NAMALWA (cell line): ENCODE measurements at regions not wholly inside any gene's neighbourhood (a gene's known extent, or its start where the extent isn't known, plus 50 kb on each side); places are given as distances from the start of the nearest gene placed in this dataset.
A peak's percentile ranks its signal among the peaks of the same experiment; 100 is the strongest.

ENCODE experiments used
- DNase-seq: peaks from one replicate; pipeline ENCODE4 v3.0.0-alpha.2; 2015; ENCODE audit warnings: low spot score

GRCh38 chr7:17130281-17131059 lies 168.0 kb upstream of the AHR start:
- no peak for DNase-seq

GRCh38 chr7:17131060-17131345 lies 167.4 kb upstream of the AHR start:
- DNase-seq: no peak

- no peak for DNase-seq
Measured at GRCh38 chr7:17131983-17132655, 166.3 kb upstream of the AHR start.

DNA sequence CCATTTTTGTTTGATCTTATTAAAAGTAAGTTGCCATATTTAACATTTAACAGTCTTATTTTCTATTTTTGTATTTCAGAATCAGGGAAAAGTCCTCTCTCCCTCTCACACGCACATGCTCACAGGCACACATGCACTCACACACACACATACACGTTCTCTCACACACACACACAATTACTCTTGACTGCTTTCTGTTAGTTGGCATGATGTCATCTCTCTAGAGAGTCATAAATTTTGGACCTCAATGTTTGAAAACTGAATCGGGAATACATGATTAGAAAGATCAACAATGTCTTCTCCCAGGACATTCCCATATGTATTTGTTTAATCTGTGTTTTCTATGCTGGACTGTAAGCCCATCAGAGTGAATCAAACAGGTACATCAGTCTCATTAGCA lies 165.7 kb upstream of the AHR start:
- no peak for DNase-seq

DNA sequence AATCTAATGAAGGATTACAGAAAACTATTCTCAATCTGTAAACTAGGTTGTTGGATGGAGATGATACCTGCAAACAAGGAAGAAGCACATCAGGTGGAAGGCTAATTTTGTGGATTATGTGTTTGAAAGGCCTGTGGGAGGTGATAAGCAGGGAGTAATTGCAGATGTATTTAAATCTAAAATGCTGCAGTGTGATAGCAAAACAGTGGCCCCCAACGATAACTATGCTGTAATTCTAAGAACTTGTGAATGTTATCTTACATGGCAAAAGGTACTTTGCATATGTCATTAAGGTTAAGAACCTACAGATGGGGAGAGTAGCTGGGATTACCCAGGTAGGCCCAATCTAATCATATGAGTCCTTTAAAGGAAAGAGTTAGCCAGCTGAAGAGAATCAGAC lies 164.5 kb upstream of the AHR start:
- DNase-seq: no peak

DNA sequence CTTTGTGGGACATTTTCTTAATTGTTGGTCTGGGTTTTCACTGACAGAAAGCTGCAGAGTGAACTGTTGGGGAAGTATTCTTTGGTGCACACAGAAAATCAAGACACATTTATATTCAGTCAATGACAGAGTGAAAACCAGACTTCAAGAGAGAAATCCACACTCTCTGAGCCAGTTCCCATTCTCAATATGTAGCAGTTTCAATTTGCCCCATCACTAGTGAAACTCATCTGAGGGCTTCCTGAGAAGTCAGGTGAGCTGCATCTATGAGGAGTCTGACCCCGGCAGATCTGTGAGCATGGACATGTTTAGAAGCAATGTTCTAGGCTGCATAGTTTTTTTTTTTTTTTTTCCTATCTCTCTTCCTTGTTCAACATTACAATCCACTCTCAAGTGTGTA lies 163.7 kb upstream of the AHR start:
- no peak for DNase-seq

GRCh38 chr7:17136126-17136525 lies 162.3 kb upstream of the AHR start:
- no peak for DNase-seq

DNA sequence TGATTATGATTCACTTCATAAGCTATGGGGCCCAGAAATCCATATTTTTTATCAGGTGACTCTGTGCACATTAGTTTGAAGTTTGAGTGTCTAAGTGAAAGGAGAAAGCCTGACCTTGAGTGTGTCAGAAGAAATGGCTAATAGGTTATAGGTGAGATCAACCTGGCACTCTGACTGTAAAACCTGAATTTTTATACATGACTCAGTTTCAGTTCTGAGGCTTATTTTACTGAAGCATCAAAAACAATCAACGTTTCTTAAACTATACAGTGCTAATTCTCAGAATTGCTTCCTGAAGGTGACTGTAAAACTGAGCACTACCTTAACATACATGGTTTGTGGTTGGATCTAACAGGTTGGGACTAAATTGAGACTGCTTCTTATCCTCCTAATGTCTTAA lies 159.4 kb upstream of the AHR start:
- DNase-seq: no peak

GRCh38 chr7:17140406-17140805 lies 158.0 kb upstream of the AHR start:
- DNase-seq: no peak

DNA sequence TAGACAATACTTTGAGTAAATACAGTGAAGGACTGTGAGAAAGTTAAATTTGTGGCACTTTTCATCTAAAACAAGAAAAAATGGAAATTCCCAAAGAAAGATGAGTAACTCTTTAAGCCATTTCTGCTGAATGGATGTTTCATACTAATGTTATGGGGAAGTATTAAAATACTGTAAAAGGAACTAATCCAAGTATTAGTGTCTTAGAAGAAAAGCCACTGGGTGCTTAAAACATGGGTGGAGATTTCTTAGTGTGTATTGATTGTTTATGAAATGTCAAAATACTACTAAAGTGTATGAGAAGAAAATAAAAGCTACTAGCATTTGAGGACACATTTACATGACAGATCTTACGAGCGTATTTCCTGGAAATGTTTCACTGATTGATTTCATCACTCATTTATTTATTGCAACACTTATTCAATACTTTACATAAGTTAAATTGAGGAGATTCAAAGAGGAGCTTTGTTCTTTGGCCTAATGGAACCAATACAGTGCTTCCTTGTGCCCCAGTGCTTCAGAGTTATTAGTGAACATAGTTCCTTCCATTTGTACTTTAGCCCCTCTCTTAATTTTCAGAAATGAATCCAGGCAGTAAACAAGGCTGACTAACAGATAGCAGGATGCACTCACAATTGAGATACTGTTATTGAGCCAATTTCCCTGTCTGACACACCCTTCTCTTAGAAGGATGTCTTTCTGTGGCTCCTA lies 155.5 kb upstream of the AHR start:
- no peak for DNase-seq

DNA sequence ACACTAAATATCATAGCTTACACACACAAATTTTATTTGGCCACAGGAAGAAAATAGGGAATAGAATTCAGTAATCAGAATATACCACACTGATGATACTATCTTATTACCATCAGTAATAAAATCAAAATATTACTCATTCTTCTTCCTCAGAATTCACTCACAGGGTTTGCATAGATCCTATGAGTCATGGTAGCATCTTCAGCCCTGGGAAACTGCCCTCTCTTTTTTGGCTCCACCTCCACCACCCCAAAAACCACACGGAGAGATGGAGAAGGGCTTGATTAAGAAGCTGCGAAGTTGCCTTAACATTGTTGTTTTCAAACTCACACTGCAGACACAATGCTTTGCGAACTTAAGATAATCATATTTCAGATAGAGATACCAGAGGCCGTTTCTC lies 154.1 kb upstream of the AHR start:
- DNase-seq: no peak

DNA sequence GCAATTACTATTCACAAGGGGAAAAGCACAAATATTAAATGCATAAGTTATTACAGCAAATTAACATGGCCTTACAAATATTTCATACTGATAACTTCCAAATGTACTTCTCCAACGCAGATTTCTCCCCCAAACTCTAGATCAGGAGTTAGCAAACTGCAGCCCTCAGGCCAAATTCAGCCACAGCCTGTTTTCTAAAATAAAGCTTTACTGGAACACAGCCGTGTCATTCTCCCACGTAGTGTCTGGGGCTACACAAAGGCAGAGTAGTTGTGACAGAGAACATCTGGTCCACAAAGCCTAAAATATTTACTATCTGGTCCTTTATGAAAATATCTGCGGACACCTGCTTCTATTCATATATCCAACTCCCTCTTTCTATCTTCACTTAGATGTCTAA lies 151.8 kb upstream of the AHR start:
- no peak for DNase-seq

DNA sequence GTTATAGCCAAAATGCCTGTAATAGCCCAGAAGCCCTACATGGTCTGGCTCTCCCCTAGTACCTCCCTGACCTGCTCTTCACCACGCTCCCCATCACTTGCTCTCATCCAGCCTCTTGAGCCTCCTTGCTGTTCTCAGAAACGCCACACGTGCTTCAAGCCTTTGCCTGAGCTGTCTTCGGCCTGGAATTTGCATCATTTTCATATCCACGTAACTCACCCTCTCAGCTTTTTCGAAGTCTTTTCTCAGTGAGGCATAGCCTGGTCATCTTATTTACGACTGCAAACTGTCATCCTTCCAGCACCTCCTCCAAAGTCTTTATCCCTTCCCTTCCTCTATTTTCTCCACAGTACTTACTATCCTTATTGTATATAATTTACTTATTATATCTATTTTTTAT lies 151.0 kb upstream of the AHR start:
- no peak for DNase-seq

DNA sequence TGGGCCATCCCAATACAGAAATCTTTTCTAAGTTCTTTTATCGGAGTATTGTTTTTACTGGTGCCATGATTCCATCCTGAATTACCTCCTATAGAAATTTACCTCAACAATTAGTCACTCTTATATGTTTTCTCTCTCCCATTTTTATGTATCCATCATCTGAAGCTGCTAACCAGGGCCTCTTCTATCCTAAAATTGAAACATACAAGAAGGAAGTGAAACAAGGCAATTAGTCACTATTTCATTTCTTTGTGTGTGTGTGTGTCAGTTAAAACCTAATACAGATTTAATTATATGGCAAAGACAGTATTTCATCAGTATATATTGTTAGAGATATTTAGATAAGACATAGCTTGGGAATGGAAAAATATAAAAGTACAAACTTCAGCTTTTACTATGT lies 148.4 kb upstream of the AHR start:
- DNase-seq: no peak

- DNase-seq: peak; percentile 39
Measured at GRCh38 chr7:17152721-17153120, 145.7 kb upstream of the AHR start.

GRCh38 chr7:17153536-17153935 lies 144.9 kb upstream of the AHR start:
- DNase-seq: no peak

DNA sequence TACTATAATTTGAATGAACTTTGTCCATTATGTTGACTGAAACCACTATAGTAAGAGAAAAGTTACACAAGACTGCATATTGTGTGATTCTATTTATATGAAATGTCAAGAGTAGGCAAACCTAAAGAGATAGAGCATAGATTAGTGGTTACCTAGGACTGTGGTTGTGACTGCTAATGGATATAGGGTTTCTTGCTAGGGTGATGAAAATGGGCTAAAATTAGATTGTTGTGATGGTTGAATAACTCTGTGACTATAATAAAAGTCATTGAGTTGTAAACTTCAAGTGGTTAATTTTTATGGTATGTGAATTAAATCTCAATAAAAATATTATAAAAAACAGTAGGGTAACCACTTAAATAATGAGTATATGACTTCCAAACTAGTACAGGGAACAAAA lies 142.9 kb upstream of the AHR start:
- no peak for DNase-seq

DNA sequence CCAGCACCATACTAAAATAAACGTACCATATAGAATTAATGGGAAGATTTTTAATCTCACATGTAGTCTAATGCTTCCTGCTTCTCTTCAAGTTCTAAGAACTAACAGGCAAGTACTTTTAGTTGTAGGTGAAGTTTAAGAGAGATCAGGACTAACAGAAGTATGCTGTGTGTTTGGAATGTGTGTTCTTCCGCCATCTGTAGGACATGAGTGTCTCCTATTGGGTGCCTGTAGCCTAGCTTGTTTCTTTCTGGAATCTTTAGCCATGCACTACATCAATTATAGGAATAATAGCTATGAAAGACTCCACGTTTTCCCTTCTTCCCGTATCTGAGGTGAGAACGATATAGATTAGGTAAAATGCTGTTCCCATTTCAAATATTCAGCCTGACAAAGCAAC lies 140.2 kb upstream of the AHR start:
- no peak for DNase-seq

DNA sequence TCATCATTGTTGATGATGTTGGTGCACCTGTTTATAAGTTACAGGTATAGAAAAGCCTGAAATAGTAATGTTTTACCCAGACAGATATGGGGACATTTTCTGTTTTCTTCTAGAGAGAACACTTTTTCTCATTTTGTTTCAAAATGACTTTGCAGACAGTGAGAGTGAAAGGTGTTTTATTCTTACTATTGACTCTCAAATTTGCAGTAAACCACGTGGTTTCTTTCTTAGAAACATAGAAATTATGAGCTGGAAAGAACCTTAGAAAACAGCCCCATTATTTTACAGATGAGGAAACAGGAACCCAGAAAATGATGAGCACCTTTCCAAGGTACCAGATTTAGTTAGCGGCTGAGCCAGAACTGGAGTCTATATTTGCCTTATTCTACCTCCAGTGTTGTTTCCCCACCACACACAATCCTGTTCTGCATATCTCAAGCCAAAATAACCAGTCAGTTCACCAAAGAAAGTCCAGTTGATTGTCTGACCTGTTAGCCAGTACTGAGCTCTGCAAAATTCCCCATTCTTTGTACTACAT lies 138.9 kb upstream of the AHR start:
- no peak for DNase-seq

DNA sequence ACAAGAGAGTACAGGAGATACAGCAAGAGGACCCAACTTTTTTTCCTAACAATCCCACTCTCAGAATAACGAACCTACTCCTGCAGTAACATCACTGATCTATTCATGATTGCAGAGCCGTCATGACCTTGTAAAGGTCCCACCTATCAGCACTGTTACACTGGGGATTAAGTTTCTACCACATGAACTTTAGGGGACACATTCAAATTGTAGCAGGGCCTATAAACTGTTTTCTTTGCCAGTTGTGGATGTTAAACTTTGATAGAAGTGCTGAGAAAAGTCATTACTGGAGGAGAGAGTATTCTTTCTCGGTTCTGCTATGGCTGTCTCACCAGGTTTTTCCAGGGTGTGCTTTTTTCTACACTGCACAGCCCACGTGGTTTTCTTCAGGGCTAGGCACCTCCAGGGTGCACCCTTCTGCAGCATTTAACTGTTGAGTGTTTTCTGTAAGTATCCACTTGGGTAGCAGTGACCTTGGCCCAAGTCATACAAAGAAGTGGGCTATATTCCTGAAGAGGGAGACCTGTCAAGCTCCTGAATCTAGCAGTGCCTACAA lies 131.6 kb upstream of the AHR start:
- DNase-seq: no peak

DNA sequence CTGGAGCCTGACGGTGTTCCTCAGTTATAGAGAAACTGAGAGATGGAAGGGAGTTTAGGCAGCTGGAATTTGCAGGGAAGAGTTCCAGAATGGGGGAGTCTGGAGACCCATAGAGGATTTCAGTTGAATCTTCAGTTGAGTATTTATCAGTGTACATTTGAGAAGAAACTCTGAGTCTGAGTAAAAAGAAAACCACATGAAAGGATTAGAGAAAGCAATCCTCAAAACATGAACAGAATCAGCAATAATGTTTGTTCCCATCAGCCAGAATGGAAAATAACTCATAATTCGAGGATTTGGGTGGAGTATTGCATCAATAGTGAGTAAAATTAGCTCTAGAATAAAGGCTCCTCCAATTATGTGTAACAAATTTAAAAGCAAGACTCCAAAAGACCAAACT lies 130.0 kb upstream of the AHR start:
- DNase-seq: no peak

- no peak for DNase-seq
Measured at GRCh38 chr7:17171427-17171826, 127.0 kb upstream of the AHR start.
